ENCODE measurements at regions not wholly inside any gene's neighbourhood (a gene's known extent, or its start where the extent isn't known, plus 50 kb on each side); places are given as distances from the start of the nearest gene placed in this dataset.

GRCh38 chr12:61414470-61414869, 845.7 kb upstream of the USP15 start:
- H3K9me2 ChIP-seq (ENCODE audit: insufficient read depth, low read length): no peaks in the 10 kb centered on the region
- TF ChIP-seq POLR2AphosphoS5 (IDR thresholded peaks at IDR 0.05) (no peak), RAD21 (conservative IDR thresholded peaks at IDR 0.05) (no peak), EZH2 (IDR thresholded peaks at IDR 0.05; ENCODE audit: borderline replicate concordance, insufficient read depth, low read length, poor library complexity, severe bottlenecking) (no peak), MXI1 (conservative IDR thresholded peaks at IDR 0.05; ENCODE audit: poor library complexity, severe bottlenecking) (no peak), SMC3 (conservative IDR thresholded peaks at IDR 0.05; ENCODE audit: poor library complexity) (no peak), EP300 (conservative IDR thresholded peaks at IDR 0.05; ENCODE audit: poor library complexity, severe bottlenecking) (no peak), TAF1 (IDR thresholded peaks at IDR 0.05; ENCODE audit: low read depth) (no peak)
- TF ChIP-seq, protein P1, sequence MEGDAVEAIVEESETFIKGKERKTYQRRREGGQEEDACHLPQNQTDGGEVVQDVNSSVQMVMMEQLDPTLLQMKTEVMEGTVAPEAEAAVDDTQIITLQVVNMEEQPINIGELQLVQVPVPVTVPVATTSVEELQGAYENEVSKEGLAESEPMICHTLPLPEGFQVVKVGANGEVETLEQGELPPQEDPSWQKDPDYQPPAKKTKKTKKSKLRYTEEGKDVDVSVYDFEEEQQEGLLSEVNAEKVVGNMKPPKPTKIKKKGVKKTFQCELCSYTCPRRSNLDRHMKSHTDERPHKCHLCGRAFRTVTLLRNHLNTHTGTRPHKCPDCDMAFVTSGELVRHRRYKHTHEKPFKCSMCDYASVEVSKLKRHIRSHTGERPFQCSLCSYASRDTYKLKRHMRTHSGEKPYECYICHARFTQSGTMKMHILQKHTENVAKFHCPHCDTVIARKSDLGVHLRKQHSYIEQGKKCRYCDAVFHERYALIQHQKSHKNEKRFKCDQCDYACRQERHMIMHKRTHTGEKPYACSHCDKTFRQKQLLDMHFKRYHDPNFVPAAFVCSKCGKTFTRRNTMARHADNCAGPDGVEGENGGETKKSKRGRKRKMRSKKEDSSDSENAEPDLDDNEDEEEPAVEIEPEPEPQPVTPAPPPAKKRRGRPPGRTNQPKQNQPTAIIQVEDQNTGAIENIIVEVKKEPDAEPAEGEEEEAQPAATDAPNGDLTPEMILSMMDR (IDR thresholded peaks at IDR 0.05; ENCODE audit: poor library complexity, severe bottlenecking): no peak
- no peaks in the 10 kb centered on the region for H4K20me1 ChIP-seq (ENCODE audit: insufficient read depth)
- no peak overlapping the region for H3K4me2 ChIP-seq (ENCODE audit: low read length)
- no peaks in the 10 kb centered on the region for H3K27me3 ChIP-seq (ENCODE audit: insufficient read depth, low read depth, low read length)
- no peaks in the 10 kb centered on the region for H3F3A ChIP-seq (ENCODE audit: insufficient read depth, low read length, poor library complexity, severe bottlenecking)
- H3K9me3 ChIP-seq (ENCODE audit: low read length): no peaks in the 10 kb centered on the region
- no peak overlapping the region for H3K27ac ChIP-seq (ENCODE audit: low read length)
- no peak overlapping the region for H3K9ac ChIP-seq (ENCODE audit: low read length)
- H2AFZ ChIP-seq (ENCODE audit: low read depth, low read length): no peak overlapping the region
- H3K79me2 ChIP-seq (replicated peaks; ENCODE audit: insufficient read depth, low read length): no peaks in the 10 kb centered on the region
- no peaks in the 10 kb centered on the region for H3K36me3 ChIP-seq (ENCODE audit: insufficient read depth, low read length)
- H3K4me3 ChIP-seq (ENCODE audit: low read length): no peak overlapping the region

DNA sequence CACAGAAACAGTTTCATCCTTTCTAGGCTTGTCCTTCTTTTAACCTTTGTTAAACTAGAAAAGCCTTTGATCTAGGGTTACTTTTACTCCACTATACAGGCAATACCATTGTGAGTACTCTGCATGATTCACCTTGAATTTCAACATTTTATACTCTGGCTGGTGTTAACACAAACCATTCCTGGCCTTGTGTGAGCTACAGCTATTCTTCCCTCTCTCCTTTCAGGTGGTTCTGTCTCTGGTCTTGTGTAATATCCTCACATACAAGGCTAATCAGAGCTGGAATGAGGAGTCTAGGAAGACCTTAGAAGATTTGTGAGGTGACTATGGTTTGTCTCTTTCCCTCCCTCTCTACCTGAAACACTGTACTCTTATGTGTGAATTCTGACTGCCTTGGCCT, 837.4 kb upstream of the USP15 start:
- Histone ChIP-seq H3K9me2 (ENCODE audit: insufficient read depth, low read length) (no peaks in the 10 kb centered on the region), H3K79me2 (replicated peaks; ENCODE audit: insufficient read depth, low read length) (no peaks in the 10 kb centered on the region), H3K27me3 (ENCODE audit: insufficient read depth, low read depth, low read length) (no peaks in the 10 kb centered on the region), H3F3A (ENCODE audit: insufficient read depth, low read length, poor library complexity, severe bottlenecking) (no peaks in the 10 kb centered on the region), H3K9ac (ENCODE audit: low read length) (no peak overlapping the region), H3K4me3 (ENCODE audit: low read length) (no peak overlapping the region), H3K36me3 (ENCODE audit: insufficient read depth, low read length) (no peaks in the 10 kb centered on the region), H3K4me2 (ENCODE audit: low read length) (no peak overlapping the region), H2AFZ (ENCODE audit: low read depth, low read length) (no peak overlapping the region), H3K27ac (ENCODE audit: low read length) (no peak overlapping the region), H3K9me3 (ENCODE audit: low read length) (no peaks in the 10 kb centered on the region), H4K20me1 (ENCODE audit: insufficient read depth) (no peaks in the 10 kb centered on the region)
- TF ChIP-seq RAD21 (conservative IDR thresholded peaks at IDR 0.05): no peak
- no peak for TF ChIP-seq SMC3 (conservative IDR thresholded peaks at IDR 0.05; ENCODE audit: poor library complexity)

GRCh38 chr12:61452076-61452475, 808.1 kb upstream of the USP15 start:
- H3K9me2 ChIP-seq (ENCODE audit: insufficient read depth, low read length): no peaks in the 10 kb centered on the region
- H4K20me1 ChIP-seq (ENCODE audit: insufficient read depth): no peaks in the 10 kb centered on the region
- H3K27me3 ChIP-seq (ENCODE audit: insufficient read depth, low read depth, low read length): no peaks in the 10 kb centered on the region
- no peaks in the 10 kb centered on the region for H3K36me3 ChIP-seq (ENCODE audit: insufficient read depth, low read length)
- H3K4me2 ChIP-seq (ENCODE audit: low read length): no peak overlapping the region
- no peaks in the 10 kb centered on the region for H3K79me2 ChIP-seq (replicated peaks; ENCODE audit: insufficient read depth, low read length)
- no peak overlapping the region for H2AFZ ChIP-seq (ENCODE audit: low read depth, low read length)
- H3F3A ChIP-seq (ENCODE audit: insufficient read depth, low read length, poor library complexity, severe bottlenecking): no peaks in the 10 kb centered on the region
- no peak overlapping the region for H3K27ac ChIP-seq (ENCODE audit: low read length)
- H3K9ac ChIP-seq (ENCODE audit: low read length): no peak overlapping the region
- H3K9me3 ChIP-seq (ENCODE audit: low read length): no peaks in the 10 kb centered on the region
- H3K4me3 ChIP-seq (ENCODE audit: low read length): no peak overlapping the region
- TF ChIP-seq EP300 (conservative IDR thresholded peaks at IDR 0.05; ENCODE audit: poor library complexity, severe bottlenecking) (no peak), REST (IDR thresholded peaks at IDR 0.05; ENCODE audit: borderline replicate concordance) (no peak), RAD21 (conservative IDR thresholded peaks at IDR 0.05) (no peak), SMC3 (conservative IDR thresholded peaks at IDR 0.05; ENCODE audit: poor library complexity) (no peak), MXI1 (conservative IDR thresholded peaks at IDR 0.05; ENCODE audit: poor library complexity, severe bottlenecking) (no peak), TAF1 (IDR thresholded peaks at IDR 0.05; ENCODE audit: low read depth) (no peak), EZH2 (IDR thresholded peaks at IDR 0.05; ENCODE audit: borderline replicate concordance, insufficient read depth, low read length, poor library complexity, severe bottlenecking) (no peak), POLR2AphosphoS5 (IDR thresholded peaks at IDR 0.05) (no peak)
- TF ChIP-seq, protein P1 (IDR thresholded peaks at IDR 0.05; ENCODE audit: poor library complexity, severe bottlenecking): no peak

Measured in neural cell (in vitro differentiated cells).